ENCODE measurements at regions not wholly inside any gene's neighbourhood (a gene's known extent, or its start where the extent isn't known, plus 50 kb on each side); places are given as distances from the start of the nearest gene placed in this dataset.

- TF ChIP-seq CTCF (IDR thresholded peaks at IDR 0.05; ENCODE audit: extremely low read depth in 1 of 2, insufficient read depth in 1 of 2, low read depth in 1 of 2, low read length in 2 of 2) (no peak), EZH2 (IDR thresholded peaks at IDR 0.05; ENCODE audit: borderline replicate concordance, low read depth, low read length, severe bottlenecking) (no peak), POLR2A (IDR thresholded peaks at IDR 0.05; ENCODE audit: low read depth, low read length) (no peak), POLR2AphosphoS5 (IDR thresholded peaks at IDR 0.05; ENCODE audit: insufficient read depth, low read depth, low read length) (no peak), MAX (IDR thresholded peaks at IDR 0.05; ENCODE audit: insufficient read depth, insufficient read length) (no peak), JUN (IDR thresholded peaks at IDR 0.05; ENCODE audit: borderline replicate concordance, insufficient read depth, insufficient read length, low read depth) (no peak), FOS (IDR thresholded peaks at IDR 0.05; ENCODE audit: borderline replicate concordance, insufficient read depth, low read length) (no peak), GATA2 (IDR thresholded peaks at IDR 0.05; ENCODE audit: insufficient read depth, insufficient read length, low read depth, low read length) (no peak)
These were observed 546.1 kb downstream of the NR2F1-AS1 start for GRCh38 chr5:93034621-93035590.

Data from endothelial cell of umbilical vein (primary cell).